Suprapubic skin (tissue), 4 donors: ENCODE measurements at regions not wholly inside any gene's neighbourhood (a gene's known extent, or its start where the extent isn't known, plus 50 kb on each side); places are given as distances from the start of the nearest gene placed in this dataset.

Experiments used
- DNase-seq, 2 donors: peaks; one replicate each; pipeline ENCODE4 v3.0.0-alpha.2; 2019; ENCODE audit warnings: low spot score in 2 of 2
- H3K27ac ChIP-seq: fragments of 200-600 bp; sonication (generic); one replicate; pipeline ENCODE4 v1.5.1; 2019
- H3K27me3 ChIP-seq: fragments of 200-600 bp; sonication (generic); one replicate; pipeline ENCODE4 v1.5.1; 2019
- H3K36me3 ChIP-seq: fragments of 200-600 bp; sonication (generic); one replicate; pipeline ENCODE4 v1.5.1; 2019
- H3K4me1 ChIP-seq: fragments of 200-600 bp; sonication (generic); one replicate; pipeline ENCODE4 v1.5.1; 2019
- H3K4me3 ChIP-seq: fragments of 200-600 bp; sonication (generic); one replicate; pipeline ENCODE4 v1.5.1; 2019; ENCODE audit warnings: mild to moderate bottlenecking
- H3K9me3 ChIP-seq: fragments of 200-600 bp; sonication (generic); one replicate; pipeline ENCODE4 v1.5.1; 2019
- EP300 ChIP-seq: sonication (generic); formaldehyde crosslinking; IDR thresholded peaks from one replicate; pipeline ENCODE4 v1.6.1; 2017; ENCODE audit warnings: antibody characterized with exemption
- POLR2A ChIP-seq, 2 donors: fragments of 450-650 bp; IDR thresholded peaks; one replicate each; pipeline ENCODE4 v1.6.1; 2017; ENCODE audit warnings: antibody characterized with exemption in 2 of 2, mild to moderate bottlenecking in 2 of 2, moderate library complexity in 2 of 2
- POLR2AphosphoS5 ChIP-seq, 3 donors: sonication (generic); formaldehyde crosslinking; IDR thresholded peaks; one replicate each; pipeline ENCODE4 v1.6.1; 2017; ENCODE audit warnings: antibody characterized with exemption in 3 of 3
- WGBS: methylation state at CpG from one replicate; pipeline ENCODE4 v1.1.5; 2018; 5-methylcytosine and 5-hydroxymethylcytosine counted together
- TF ChIP-seq, protein P1 (sequence below), 2 donors: fragments of 200-600 bp in 1 of 2; fragments of 450-650 bp in 1 of 2; sonication (generic) in 1 of 2; IDR thresholded peaks; one replicate each; pipeline ENCODE4 v1.5.1; 2016 to 2019; ENCODE audit warnings: antibody characterized with exemption in 2 of 2, mild to moderate bottlenecking in 1 of 2, moderate library complexity in 1 of 2

DNA sequence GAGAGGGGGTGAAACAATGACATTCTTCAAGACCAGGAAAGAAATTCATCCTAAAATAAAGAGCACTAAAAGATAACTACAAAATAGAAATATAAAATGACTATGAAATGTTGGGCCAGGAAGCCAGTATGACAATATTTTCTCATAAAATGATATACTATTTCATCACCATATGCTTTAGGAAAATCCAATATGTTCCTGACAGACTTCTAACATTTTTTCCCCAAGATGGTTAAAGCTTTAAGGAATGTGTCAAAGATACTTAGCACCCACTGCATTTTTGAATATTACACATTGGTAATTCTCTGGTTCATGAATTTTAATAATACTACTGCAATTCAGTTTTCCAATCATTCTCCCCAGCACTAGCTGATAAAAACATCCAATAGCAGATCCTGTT is 87.7 kb upstream of the PLEKHG7 start:
- H3K27me3 ChIP-seq: no peaks in the 10 kb centered on the region
- H3K27ac ChIP-seq: no peak overlapping the region
- TF ChIP-seq, protein P1, sequence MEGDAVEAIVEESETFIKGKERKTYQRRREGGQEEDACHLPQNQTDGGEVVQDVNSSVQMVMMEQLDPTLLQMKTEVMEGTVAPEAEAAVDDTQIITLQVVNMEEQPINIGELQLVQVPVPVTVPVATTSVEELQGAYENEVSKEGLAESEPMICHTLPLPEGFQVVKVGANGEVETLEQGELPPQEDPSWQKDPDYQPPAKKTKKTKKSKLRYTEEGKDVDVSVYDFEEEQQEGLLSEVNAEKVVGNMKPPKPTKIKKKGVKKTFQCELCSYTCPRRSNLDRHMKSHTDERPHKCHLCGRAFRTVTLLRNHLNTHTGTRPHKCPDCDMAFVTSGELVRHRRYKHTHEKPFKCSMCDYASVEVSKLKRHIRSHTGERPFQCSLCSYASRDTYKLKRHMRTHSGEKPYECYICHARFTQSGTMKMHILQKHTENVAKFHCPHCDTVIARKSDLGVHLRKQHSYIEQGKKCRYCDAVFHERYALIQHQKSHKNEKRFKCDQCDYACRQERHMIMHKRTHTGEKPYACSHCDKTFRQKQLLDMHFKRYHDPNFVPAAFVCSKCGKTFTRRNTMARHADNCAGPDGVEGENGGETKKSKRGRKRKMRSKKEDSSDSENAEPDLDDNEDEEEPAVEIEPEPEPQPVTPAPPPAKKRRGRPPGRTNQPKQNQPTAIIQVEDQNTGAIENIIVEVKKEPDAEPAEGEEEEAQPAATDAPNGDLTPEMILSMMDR (IDR thresholded peaks at IDR 0.05): no peak
- TF ChIP-seq POLR2AphosphoS5 (IDR thresholded peaks at IDR 0.05) (no peak), EP300 (no peak), POLR2A (IDR thresholded peaks at IDR 0.05) (no peak)
- H3K36me3 ChIP-seq: no peaks in the 10 kb centered on the region
- H3K4me3 ChIP-seq: no peak overlapping the region
- H3K9me3 ChIP-seq: no peaks in the 10 kb centered on the region
- DNase-seq: no peak
- H3K4me1 ChIP-seq: no peaks in the 10 kb centered on the region

DNA sequence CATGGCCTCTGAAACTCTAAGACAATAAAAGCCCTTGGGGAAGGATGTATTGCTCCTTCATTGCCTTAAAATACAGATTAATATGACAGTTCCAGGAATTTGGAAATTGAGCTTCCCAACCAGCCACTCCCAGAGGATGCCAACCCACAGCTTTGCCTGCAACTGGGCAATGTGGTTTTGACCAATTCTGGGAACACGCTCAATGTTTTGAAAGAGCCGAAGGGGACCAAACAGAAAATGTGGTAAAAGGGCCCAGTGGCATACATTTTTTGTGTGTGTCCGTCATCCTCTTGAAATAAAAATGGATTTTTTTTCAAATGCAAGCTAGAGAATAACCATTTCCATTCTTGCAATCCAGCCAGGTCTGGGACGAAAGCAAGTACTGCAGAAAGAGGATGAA is 88.3 kb upstream of the PLEKHG7 start:
- no peaks in the 10 kb centered on the region for H3K9me3 ChIP-seq
- H3K27ac ChIP-seq: no peak overlapping the region
- no peak for DNase-seq
- TF ChIP-seq POLR2A (IDR thresholded peaks at IDR 0.05) (no peak), POLR2AphosphoS5 (IDR thresholded peaks at IDR 0.05) (no peak), EP300 (no peak)
- TF ChIP-seq, protein P1 (IDR thresholded peaks at IDR 0.05): no peak
- no peaks in the 10 kb centered on the region for H3K36me3 ChIP-seq
- no peaks in the 10 kb centered on the region for H3K27me3 ChIP-seq
- no peak overlapping the region for H3K4me3 ChIP-seq
- WGBS: 82% methylated on average over 4 of the region's 4 CpGs
- H3K4me1 ChIP-seq: no peaks in the 10 kb centered on the region

DNA sequence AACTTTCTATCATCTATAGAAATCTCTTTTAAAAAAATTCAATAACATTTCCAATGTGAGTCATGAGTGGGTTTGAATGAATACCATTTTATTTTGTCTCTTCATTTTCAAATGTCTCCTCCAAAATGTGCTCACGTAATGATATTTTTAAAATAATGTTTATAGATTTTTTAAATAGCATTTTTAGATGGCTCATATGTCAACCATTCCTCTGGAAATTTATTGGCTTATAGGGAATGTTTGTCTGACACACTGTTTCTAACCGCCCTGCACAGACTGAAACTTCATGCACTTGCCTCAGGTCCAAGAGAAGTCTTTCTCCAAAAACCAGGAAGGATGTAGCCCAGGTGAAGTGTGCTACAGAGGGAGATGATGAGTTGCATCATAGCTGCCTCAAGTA is 88.8 kb upstream of the PLEKHG7 start:
- Histone ChIP-seq H3K4me3 (no peak overlapping the region), H3K36me3 (no peaks in the 10 kb centered on the region), H3K4me1 (no peaks in the 10 kb centered on the region), H3K27me3 (no peaks in the 10 kb centered on the region), H3K27ac (no peak overlapping the region), H3K9me3 (no peaks in the 10 kb centered on the region)
- DNase-seq: no peak
- 84% methylated on average over 2 of the region's 2 CpGs for WGBS
- TF ChIP-seq, protein P1 (IDR thresholded peaks at IDR 0.05): no peak
- TF ChIP-seq POLR2AphosphoS5 (IDR thresholded peaks at IDR 0.05): no peak

DNA sequence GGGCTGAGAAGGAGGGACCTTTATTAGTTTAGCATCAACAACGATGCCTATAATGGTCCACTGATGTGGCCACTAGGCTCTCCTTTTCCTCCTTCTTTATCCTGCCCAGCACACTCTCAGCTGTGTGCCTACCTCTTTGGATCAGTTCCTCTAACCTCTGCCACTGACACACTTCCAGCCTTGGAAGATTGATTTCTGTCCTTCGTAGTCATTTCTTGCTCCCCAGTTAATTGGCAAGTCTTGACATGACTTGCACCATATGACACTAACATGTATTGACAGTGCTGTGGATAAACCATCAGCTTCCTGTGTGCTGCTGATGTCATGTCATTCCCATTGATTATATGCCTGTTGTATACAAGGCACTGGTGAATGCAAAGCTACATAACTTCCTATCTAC is 90.2 kb upstream of the PLEKHG7 start:
- H3K4me3 ChIP-seq: no peak overlapping the region
- WGBS: 77% methylated on average over 2 of the region's 2 CpGs
- H3K36me3 ChIP-seq: no peaks in the 10 kb centered on the region
- no peak for DNase-seq
- no peaks in the 10 kb centered on the region for H3K9me3 ChIP-seq
- TF ChIP-seq EP300 (no peak), POLR2AphosphoS5 (IDR thresholded peaks at IDR 0.05) (no peak), POLR2A (IDR thresholded peaks at IDR 0.05) (no peak)
- TF ChIP-seq, protein P1 (IDR thresholded peaks at IDR 0.05): no peak
- no peaks in the 10 kb centered on the region for H3K4me1 ChIP-seq
- H3K27ac ChIP-seq: no peak overlapping the region
- H3K27me3 ChIP-seq: no peaks in the 10 kb centered on the region

DNA sequence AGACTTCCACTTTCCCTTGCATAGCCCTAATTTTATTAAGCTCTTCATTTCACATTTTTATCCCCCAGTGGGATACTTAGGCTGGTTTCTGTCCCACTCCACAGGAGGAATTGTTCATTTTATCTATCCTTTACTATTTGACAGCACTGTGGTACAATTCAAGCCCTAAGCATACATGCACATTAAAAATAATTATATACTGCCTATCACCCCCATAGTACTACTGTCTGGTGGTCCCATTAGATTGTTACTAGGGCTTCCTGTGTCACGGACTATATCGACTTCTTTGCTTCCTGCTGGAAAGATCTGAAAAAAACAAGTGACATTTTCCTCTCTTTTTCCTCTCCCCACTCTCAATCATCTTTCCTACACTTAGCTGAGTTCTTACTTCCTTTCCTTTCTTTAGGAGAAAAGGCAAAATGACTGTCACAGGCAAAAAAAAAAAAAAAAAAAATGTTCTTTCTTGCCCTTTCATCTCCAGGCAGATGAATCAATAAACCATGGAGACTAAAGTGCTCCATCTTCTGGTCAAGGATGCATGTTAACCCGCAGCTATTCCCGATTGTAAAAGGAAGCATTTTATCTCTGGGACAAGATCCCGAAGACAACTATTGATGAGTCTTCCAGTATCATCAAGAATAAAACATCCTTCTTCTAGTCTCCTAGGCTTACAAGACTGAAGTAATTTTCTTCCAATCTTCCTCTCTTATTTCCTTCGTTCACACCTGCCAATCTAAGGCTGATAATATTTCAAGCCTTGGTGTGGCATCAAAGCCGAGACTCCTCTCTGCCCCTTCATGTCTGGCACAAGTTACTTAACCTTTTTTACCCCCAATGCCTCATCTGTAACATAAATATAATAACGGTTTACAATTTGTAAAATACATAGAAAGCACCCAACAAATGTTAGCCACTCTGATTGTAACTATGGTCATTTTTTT is 94.4 kb upstream of the PLEKHG7 start:
- peaks cover 5% of the 10 kb centered on the region for H3K4me1 ChIP-seq
- WGBS: 37% methylated on average over 8 of the region's 8 CpGs
- no peaks in the 10 kb centered on the region for H3K9me3 ChIP-seq
- H3K27ac ChIP-seq: no peak overlapping the region
- no peak overlapping the region for H3K4me3 ChIP-seq
- TF ChIP-seq POLR2AphosphoS5 (IDR thresholded peaks at IDR 0.05): no peak
- TF ChIP-seq, protein P1 (IDR thresholded peaks at IDR 0.05): peak in 1 of 2 donors; percentile 12
- no peaks in the 10 kb centered on the region for H3K36me3 ChIP-seq
- no peaks in the 10 kb centered on the region for H3K27me3 ChIP-seq
- DNase-seq: no peak
